ENCODE measurements at regions not wholly inside any gene's neighbourhood (a gene's known extent, or its start where the extent isn't known, plus 50 kb on each side); places are given as distances from the start of the nearest gene placed in this dataset.

DNA sequence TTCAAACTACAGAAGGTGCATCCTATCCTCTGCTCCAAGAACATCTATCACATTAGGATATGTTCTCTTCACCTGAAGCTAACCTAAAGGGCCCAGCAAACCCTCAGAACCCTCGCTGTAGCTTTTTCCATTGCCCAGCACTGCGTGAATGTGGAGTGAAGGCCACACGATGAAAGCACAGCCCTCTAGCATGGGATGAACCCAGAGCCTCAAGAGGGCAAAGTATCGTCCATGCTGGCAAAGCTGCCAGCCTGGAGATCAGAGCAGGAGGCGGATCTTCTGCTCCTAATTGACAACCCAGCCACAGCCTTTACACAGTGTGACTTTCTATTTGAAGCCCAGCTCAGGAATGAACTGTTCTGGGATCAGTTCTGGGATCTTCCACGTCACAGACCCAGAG is 65.1 kb upstream of the USP47 start:
- Histone ChIP-seq H2AFZ (ENCODE audit: low read depth, low read length) (no peak overlapping the region), H3K36me3 (ENCODE audit: control insufficient read depth in 2 of 2, extremely low read depth in 1 of 2, insufficient read depth in 2 of 2, low read length in 2 of 2) (no peaks in the 10 kb centered on the region), H3K9ac (replicated peaks; ENCODE audit: extremely low read depth, insufficient read depth, low read length) (no peak overlapping the region), H3K9me1 (replicated peaks; ENCODE audit: control insufficient read depth, extremely low read depth, insufficient read depth, low read length) (no peaks in the 10 kb centered on the region), H3K27ac (ENCODE audit: insufficient read depth, low read depth, low read length) (no peak overlapping the region), H4K20me1 (replicated peaks; ENCODE audit: control insufficient read depth, extremely low read depth, insufficient read depth, low read length) (no peaks in the 10 kb centered on the region), H3K4me1 (ENCODE audit: control insufficient read depth, extremely low read depth, insufficient read depth, low read length) (no peaks in the 10 kb centered on the region), H3K4me2 (ENCODE audit: insufficient read depth, low read length) (no peak overlapping the region), H3K9me3 (replicated peaks; ENCODE audit: control insufficient read depth, insufficient read depth, low read length) (no peaks in the 10 kb centered on the region), H3K4me3 (replicated peaks in 1 of 3; ENCODE audit: insufficient read depth in 1 of 3, low read depth in 1 of 3, low read length in 3 of 3) (no peak overlapping the region), H3K27me3 (ENCODE audit: control insufficient read depth in 2 of 2, insufficient read depth in 2 of 2, low read length in 2 of 2) (peaks cover 6 to 10% of the 10 kb centered on the region in 2 experiments), H3K79me2 (ENCODE audit: control insufficient read depth, insufficient read depth, low read length) (no peaks in the 10 kb centered on the region)
- POLR2A ChIA-PET, result no interaction called here
- CTCF ChIA-PET, result interaction anchor here (0.7 to 1.7 kb wide), 2 partner anchors 30 to 749 kb away, joined by 3 to 4 read pairs; no protein-coding TSS in a partner anchor
- DNase-seq (ENCODE audit: low read depth, low spot score) (no peak), FAIRE-seq (no peak)
- no peak for TF ChIP-seq EZH2 (IDR thresholded peaks at IDR 0.05; ENCODE audit: borderline replicate concordance, low read depth, low read length, severe bottlenecking)
- TF ChIP-seq GATA2 (IDR thresholded peaks at IDR 0.05; ENCODE audit: insufficient read depth, insufficient read length, low read depth, low read length), result no peak
- no peak for TF ChIP-seq MYC (IDR thresholded peaks at IDR 0.05; ENCODE audit: low read depth, low read length)
- TF ChIP-seq, protein P1, sequence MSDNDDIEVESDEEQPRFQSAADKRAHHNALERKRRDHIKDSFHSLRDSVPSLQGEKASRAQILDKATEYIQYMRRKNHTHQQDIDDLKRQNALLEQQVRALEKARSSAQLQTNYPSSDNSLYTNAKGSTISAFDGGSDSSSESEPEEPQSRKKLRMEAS (IDR thresholded peaks at IDR 0.05; ENCODE audit: insufficient read depth, insufficient read length), result no peak
- TF ChIP-seq POLR2A (IDR thresholded peaks at IDR 0.05; ENCODE audit: low read depth, low read length), result no peak
- TF ChIP-seq, protein P2, sequence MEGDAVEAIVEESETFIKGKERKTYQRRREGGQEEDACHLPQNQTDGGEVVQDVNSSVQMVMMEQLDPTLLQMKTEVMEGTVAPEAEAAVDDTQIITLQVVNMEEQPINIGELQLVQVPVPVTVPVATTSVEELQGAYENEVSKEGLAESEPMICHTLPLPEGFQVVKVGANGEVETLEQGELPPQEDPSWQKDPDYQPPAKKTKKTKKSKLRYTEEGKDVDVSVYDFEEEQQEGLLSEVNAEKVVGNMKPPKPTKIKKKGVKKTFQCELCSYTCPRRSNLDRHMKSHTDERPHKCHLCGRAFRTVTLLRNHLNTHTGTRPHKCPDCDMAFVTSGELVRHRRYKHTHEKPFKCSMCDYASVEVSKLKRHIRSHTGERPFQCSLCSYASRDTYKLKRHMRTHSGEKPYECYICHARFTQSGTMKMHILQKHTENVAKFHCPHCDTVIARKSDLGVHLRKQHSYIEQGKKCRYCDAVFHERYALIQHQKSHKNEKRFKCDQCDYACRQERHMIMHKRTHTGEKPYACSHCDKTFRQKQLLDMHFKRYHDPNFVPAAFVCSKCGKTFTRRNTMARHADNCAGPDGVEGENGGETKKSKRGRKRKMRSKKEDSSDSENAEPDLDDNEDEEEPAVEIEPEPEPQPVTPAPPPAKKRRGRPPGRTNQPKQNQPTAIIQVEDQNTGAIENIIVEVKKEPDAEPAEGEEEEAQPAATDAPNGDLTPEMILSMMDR (IDR thresholded peaks at IDR 0.05; ENCODE audit: extremely low read depth in 1 of 2, insufficient read depth in 1 of 2, low read depth in 1 of 2, low read length in 2 of 2), result no peak
- no peak for TF ChIP-seq FOS (IDR thresholded peaks at IDR 0.05; ENCODE audit: borderline replicate concordance, insufficient read depth, low read length)
- no peak for TF ChIP-seq JUN (IDR thresholded peaks at IDR 0.05; ENCODE audit: borderline replicate concordance, insufficient read depth, insufficient read length, low read depth)
- no peak for TF ChIP-seq POLR2AphosphoS5 (IDR thresholded peaks at IDR 0.05; ENCODE audit: insufficient read depth, low read depth, low read length)
- no TSS peak for BruUV-seq (replicated peaks)
- dilution Hi-C loops (cut with MboI; ENCODE audit: extremely low pct_ligation_motif_present, low sequenced_read_pairs) (no loop called here), intact Hi-C loops (cut with micrococcal nuclease) (no loop called here)

Measured in endothelial cell of umbilical vein (primary cell).